Osteoblast (primary cell): ENCODE measurements at regions not wholly inside any gene's neighbourhood (a gene's known extent, or its start where the extent isn't known, plus 50 kb on each side); places are given as distances from the start of the nearest gene placed in this dataset.

Source experiments
- DNase-seq: peaks from one replicate; pipeline ENCODE4 v3.0.0; 2011; ENCODE audit warnings: low spot score, mixed read lengths; ENCODE audit not compliant: insufficient read length; ENCODE audit errors: missing footprints
- H2AFZ ChIP-seq: 2 replicates; pipeline ENCODE4 v1.6.0; 2011; ENCODE audit warnings: mild to moderate bottlenecking, low read length
- H3K27ac ChIP-seq: 2 replicates; pipeline ENCODE4 v1.5.1; 2011; ENCODE audit warnings: mild to moderate bottlenecking, low read depth, low read length, moderate library complexity
- H3K27me3 ChIP-seq: 2 replicates; pipeline ENCODE4 v1.6.0; 2012; ENCODE audit warnings: mild to moderate bottlenecking, control low read depth, inconsistent platforms, low read length, moderate library complexity; ENCODE audit not compliant: insufficient read depth
- H3K36me3 ChIP-seq: 2 replicates; pipeline ENCODE4 v1.5.1; 2011; ENCODE audit warnings: mild to moderate bottlenecking, low read length, control low read depth, moderate library complexity; ENCODE audit not compliant: insufficient read depth
- H3K4me1 ChIP-seq: 2 replicates; pipeline ENCODE4 v1.5.1; 2011; ENCODE audit warnings: mild to moderate bottlenecking, low read length, control low read depth, moderate library complexity; ENCODE audit not compliant: insufficient read depth
- H3K4me2 ChIP-seq: 2 replicates; pipeline ENCODE4 v1.6.0; 2011; ENCODE audit warnings: mild to moderate bottlenecking, low read length; ENCODE audit not compliant: insufficient read depth
- H3K4me3 ChIP-seq: fragments of 200-600 bp; sonication (generic); 3 replicates; pipeline ENCODE4 v1.5.1; 2012; ENCODE audit warnings: mild to moderate bottlenecking, low read length, inconsistent platforms; ENCODE audit not compliant: insufficient read depth
- H3K79me2 ChIP-seq: 2 replicates; pipeline ENCODE4 v1.6.0; 2012; ENCODE audit warnings: mild to moderate bottlenecking, low read length, control low read depth, inconsistent platforms; ENCODE audit not compliant: insufficient read depth
- H3K9me3 ChIP-seq: 2 replicates; pipeline ENCODE4 v1.5.1; 2011; ENCODE audit warnings: low read depth, low read length, control low read depth
- H4K20me1 ChIP-seq: 2 replicates; pipeline ENCODE4 v1.6.0; 2012; ENCODE audit warnings: mild to moderate bottlenecking, low read length, control low read depth; ENCODE audit not compliant: insufficient read depth
- CTCF ChIP-seq: IDR thresholded peaks from 2 replicates; pipeline ENCODE4 v1.5.1; 2011; ENCODE audit warnings: mild to moderate bottlenecking, low read depth, low read length, moderate library complexity; ENCODE audit errors: extremely low read depth

GRCh38 chr11:42631220-42631843, 680.5 kb upstream of the API5 start:
- no peaks in the 10 kb centered on the region for H3K27me3 ChIP-seq
- DNase-seq, result peak; percentile 64
- no peak overlapping the region for H2AFZ ChIP-seq
- no peaks in the 10 kb centered on the region for H3K4me1 ChIP-seq
- no peak overlapping the region for H3K4me2 ChIP-seq
- H3K4me3 ChIP-seq, result no peak overlapping the region
- no peaks in the 10 kb centered on the region for H3K79me2 ChIP-seq
- H4K20me1 ChIP-seq, result no peaks in the 10 kb centered on the region
- H3K27ac ChIP-seq, result no peak overlapping the region
- H3K36me3 ChIP-seq, result no peaks in the 10 kb centered on the region
- no peaks in the 10 kb centered on the region for H3K9me3 ChIP-seq
- no peak for TF ChIP-seq CTCF

DNA sequence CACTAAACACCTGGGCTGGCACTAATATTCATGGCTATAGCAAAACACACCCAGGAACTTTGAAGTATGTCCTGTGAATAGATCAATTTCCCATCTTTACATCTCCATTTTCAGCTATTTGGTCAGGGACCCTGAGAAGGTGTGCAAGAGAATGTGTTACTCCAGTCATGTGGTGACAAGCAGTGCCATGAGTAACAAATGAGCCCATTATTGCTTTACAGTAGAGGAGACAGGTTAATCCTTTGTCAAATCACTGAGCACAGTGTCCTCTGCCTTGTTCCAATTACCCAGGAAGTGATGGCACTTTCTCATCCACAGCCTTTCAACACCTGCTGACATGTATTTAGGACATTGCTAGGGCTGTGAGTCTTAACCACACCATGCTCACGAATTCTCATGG, 664.8 kb upstream of the API5 start:
- no peaks in the 10 kb centered on the region for H3K4me1 ChIP-seq
- H3K79me2 ChIP-seq, result no peaks in the 10 kb centered on the region
- no peak overlapping the region for H3K4me3 ChIP-seq
- no peaks in the 10 kb centered on the region for H4K20me1 ChIP-seq
- H3K9me3 ChIP-seq, result peaks cover 4% of the 10 kb centered on the region
- H2AFZ ChIP-seq, result no peak overlapping the region
- DNase-seq, result no peak
- no peak for TF ChIP-seq CTCF
- no peaks in the 10 kb centered on the region for H3K36me3 ChIP-seq
- no peaks in the 10 kb centered on the region for H3K27me3 ChIP-seq
- no peak overlapping the region for H3K27ac ChIP-seq
- no peak overlapping the region for H3K4me2 ChIP-seq

GRCh38 chr11:42647993-42648392, 663.8 kb upstream of the API5 start:
- no peak for DNase-seq
- Histone ChIP-seq H3K79me2 (no peaks in the 10 kb centered on the region), H4K20me1 (no peaks in the 10 kb centered on the region), H3K4me3 (no peak overlapping the region), H3K27ac (no peak overlapping the region), H2AFZ (no peak overlapping the region), H3K27me3 (no peaks in the 10 kb centered on the region), H3K36me3 (no peaks in the 10 kb centered on the region), H3K9me3 (peaks cover 3% of the 10 kb centered on the region), H3K4me2 (no peak overlapping the region), H3K4me1 (no peaks in the 10 kb centered on the region)
- no peak for TF ChIP-seq CTCF

DNA sequence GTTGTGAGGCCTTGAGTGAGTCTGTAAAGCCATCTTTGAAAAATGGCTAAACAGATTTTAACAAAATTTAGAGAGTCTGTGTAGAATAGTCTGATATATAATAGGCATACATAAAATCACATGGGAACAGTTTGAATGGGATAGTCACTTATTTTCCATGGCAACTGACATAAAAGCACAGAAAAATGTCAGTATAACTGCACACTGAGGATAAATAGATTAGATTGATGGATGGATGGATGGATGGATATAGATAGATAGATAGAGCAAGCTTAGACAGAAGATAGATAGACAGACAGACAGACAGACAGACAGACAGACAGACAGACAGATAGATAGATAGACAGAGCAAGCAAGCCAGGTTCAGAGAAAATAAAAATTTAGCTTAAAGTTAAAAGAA, 660.2 kb upstream of the API5 start:
- DNase-seq, result no peak
- Histone ChIP-seq H3K79me2 (no peaks in the 10 kb centered on the region), H3K4me2 (no peak overlapping the region), H3K27me3 (no peaks in the 10 kb centered on the region), H4K20me1 (no peaks in the 10 kb centered on the region), H3K27ac (no peak overlapping the region), H3K36me3 (no peaks in the 10 kb centered on the region), H3K9me3 (peaks cover 3% of the 10 kb centered on the region), H3K4me3 (no peak overlapping the region), H2AFZ (no peak overlapping the region), H3K4me1 (no peaks in the 10 kb centered on the region)
- TF ChIP-seq CTCF, result no peak
